ENCODE measurements at regions not wholly inside any gene's neighbourhood (a gene's known extent, or its start where the extent isn't known, plus 50 kb on each side); places are given as distances from the start of the nearest gene placed in this dataset.

- H3K27me3 ChIP-seq (ENCODE audit: control insufficient read depth, insufficient read depth, low read length) = no peaks in the 10 kb centered on the region
- peaks cover 45% of the 10 kb centered on the region for H3K4me1 ChIP-seq (ENCODE audit: control insufficient read depth, insufficient read depth, low read length)
- no peaks in the 10 kb centered on the region; the same call in 1 of the 2 replicates for H3K36me3 ChIP-seq (ENCODE audit: control insufficient read depth, insufficient read depth, low read length)
- ChIA-PET POLR2A (no interaction called here), CTCF (no interaction called here)
- DNase-seq (ENCODE audit: low read depth, low spot score) = no peak
- H3K9me3 ChIP-seq (ENCODE audit: control insufficient read depth, insufficient read depth, low read depth, low read length) = no peaks in the 10 kb centered on the region
- TF ChIP-seq TCF7L2 (IDR thresholded peaks at IDR 0.05; ENCODE audit: low read depth, low read length) (no peak), REST (IDR thresholded peaks at IDR 0.05; ENCODE audit: insufficient read depth in 1 of 2, low read depth in 2 of 2, low read length in 1 of 2) (no peak), CTCF (IDR thresholded peaks at IDR 0.05) (no peak), POLR2AphosphoS5 (IDR thresholded peaks at IDR 0.05; ENCODE audit: low read depth, low read length) (no peak), SIN3A (IDR thresholded peaks at IDR 0.05; ENCODE audit: borderline replicate concordance, insufficient read depth, low read depth, low read length) (no peak)
- peak overlapping the region; percentile 51; the same call in 1 of the 2 replicates for H3K27ac ChIP-seq (ENCODE audit: low read length)
- ATAC-seq = 0 out of 2 replicates have a peak, but pooled peaks have one; percentile 42
- intact Hi-C loops (cut with micrococcal nuclease; ENCODE audit: unreplicated experiment) (no loop called here), in situ Hi-C loops (cut with HindIII; ENCODE audit: low pct_unique_long_range_greater_than_20kb, low sequenced_read_pairs) (no loop called here)
- BruUV-seq (replicated peaks) = no TSS peak
- no peak overlapping the region for H3K4me3 ChIP-seq (ENCODE audit: low read depth in 2 of 2, low read length in 2 of 2)
Measured at GRCh38 chr1:198902655-198903054, 263.8 kb downstream of the PTPRC start.

- Histone ChIP-seq H3K27ac (ENCODE audit: low read length) (peak overlapping the region; percentile 70), H3K4me1 (ENCODE audit: control insufficient read depth, insufficient read depth, low read length) (peaks cover 45% of the 10 kb centered on the region), H3K27me3 (ENCODE audit: control insufficient read depth, insufficient read depth, low read length) (no peaks in the 10 kb centered on the region), H3K36me3 (ENCODE audit: control insufficient read depth, insufficient read depth, low read length) (no peaks in the 10 kb centered on the region), H3K4me3 (ENCODE audit: low read depth in 2 of 2, low read length in 2 of 2) (no peak overlapping the region), H3K9me3 (ENCODE audit: control insufficient read depth, insufficient read depth, low read depth, low read length) (no peaks in the 10 kb centered on the region)
- no TSS peak for BruUV-seq (replicated peaks)
- in situ Hi-C loops (cut with HindIII; ENCODE audit: low pct_unique_long_range_greater_than_20kb, low sequenced_read_pairs) = no loop called here
- CTCF ChIA-PET = no interaction called here
- POLR2A ChIA-PET = interaction anchor here (0.6 kb wide), 1 partner anchor 208 kb away, joined by 5 read pairs; no protein-coding TSS in a partner anchor
- DNase-seq (ENCODE audit: low read depth, low spot score) (no peak), ATAC-seq (no peak)
- TF ChIP-seq CTCF (IDR thresholded peaks at IDR 0.05) = no peak
- TF ChIP-seq SIN3A (IDR thresholded peaks at IDR 0.05; ENCODE audit: borderline replicate concordance, insufficient read depth, low read depth, low read length) = no peak
- TF ChIP-seq TCF7L2 (IDR thresholded peaks at IDR 0.05; ENCODE audit: low read depth, low read length) = no peak
- no peak for TF ChIP-seq REST (IDR thresholded peaks at IDR 0.05; ENCODE audit: insufficient read depth in 1 of 2, low read depth in 2 of 2, low read length in 1 of 2)
- no peak for TF ChIP-seq POLR2AphosphoS5 (IDR thresholded peaks at IDR 0.05; ENCODE audit: low read depth, low read length)
- intact Hi-C loops (cut with micrococcal nuclease; ENCODE audit: unreplicated experiment) = no loop called here
Measured at GRCh38 chr1:198903203-198903602, 264.4 kb downstream of the PTPRC start.
